SK-MEL-5 (cell line): ENCODE measurements at regions not wholly inside any gene's neighbourhood (a gene's known extent, or its start where the extent isn't known, plus 50 kb on each side); places are given as distances from the start of the nearest gene placed in this dataset.
"Not testable (repeated sequence)": the region's sequence is repeated elsewhere in the genome, so short reads cannot be mapped to it uniquely, and the experiment has no call there.

ENCODE experiments used
- DNase-seq: peaks from one replicate; pipeline ENCODE4 v3.0.0-alpha.2; 2016; ENCODE audit warnings: low read depth, low spot score
- in situ Hi-C: cut with HindIII; loops from 2 replicates; pipeline ENCODE4 v1.10.0; 2016; ENCODE audit warnings: low sequenced_read_pairs, high pct_unique_total_duplicates, low pct_unique_long_range_greater_than_20kb

DNA sequence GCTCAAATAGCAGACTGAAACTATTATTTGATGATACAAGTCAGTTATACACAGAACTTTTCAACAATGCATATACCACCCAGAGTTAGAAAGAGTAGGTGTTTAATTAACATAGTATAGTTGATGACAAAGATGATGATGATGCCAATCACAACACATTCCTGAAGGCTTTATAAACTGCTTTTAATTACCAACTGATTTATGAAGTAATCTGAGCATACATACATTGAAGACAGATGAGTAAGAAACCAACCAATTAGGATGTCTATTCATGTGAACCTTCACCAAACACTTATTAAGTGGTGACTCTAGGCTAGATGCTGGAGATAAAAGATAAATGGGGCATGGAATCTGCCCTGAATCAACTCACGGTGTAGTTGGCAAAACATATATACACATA, 600.9 kb upstream of the FLRT2 start:
- DNase-seq = no peak
- in situ Hi-C loops = no loop called here

DNA sequence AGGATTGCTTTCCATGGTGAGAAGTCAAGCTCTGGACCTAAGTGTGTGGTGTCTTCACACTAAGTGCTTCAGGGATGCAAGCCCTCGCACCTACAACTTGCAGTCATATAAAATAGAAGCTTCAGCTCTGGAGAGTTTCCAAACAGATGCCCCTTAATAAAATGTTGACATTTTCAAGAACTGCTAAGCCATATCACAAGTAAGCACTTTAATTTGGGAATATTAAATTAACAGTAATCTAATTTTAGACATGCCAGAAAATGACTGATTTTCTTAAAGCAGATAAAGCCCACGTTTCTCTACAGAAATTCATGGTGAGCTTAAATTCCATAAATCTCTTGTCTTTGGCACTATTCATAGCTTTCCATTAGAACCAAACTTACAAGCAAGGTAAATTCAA, 600.1 kb upstream of the FLRT2 start:
- in situ Hi-C loops = no loop called here
- no peak for DNase-seq

DNA sequence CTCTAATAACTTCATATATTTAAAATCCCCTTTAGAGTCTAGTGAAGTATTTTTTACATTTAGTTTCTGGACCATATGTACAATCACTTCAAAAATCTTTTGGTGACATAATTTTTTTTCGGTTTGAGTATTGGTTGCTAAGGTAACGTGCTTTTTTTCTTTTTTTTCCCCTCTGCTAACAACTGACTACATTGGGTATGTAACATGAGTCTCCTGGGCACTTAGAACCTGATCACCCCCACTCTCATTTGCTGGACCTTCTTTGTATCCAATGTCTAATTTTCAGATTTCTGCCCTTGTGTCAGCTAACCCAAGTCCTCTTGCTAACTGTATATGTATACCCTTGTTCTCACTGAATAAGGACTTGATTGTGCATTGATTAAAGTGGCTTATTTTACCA, 592.9 kb upstream of the FLRT2 start:
- no peak for DNase-seq

DNA sequence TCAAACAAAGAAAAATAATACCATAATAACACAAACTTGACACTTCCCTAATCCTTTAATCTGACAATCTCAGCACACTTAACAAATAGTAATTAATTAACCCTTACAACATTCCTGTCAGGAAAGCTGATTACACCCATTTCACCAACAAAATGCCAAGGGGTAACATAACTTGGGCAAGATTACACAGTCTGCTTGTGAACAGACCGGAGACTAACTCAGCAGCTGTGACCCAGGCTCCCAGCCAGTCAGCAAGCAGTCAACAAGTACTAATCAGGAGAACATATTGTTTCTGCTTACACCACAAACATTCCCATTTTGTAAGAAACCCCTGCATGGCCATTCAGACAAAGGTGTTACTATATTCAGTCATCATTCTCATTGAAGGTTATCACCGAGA, 592.5 kb upstream of the FLRT2 start:
- DNase-seq = no peak
- in situ Hi-C loops = no loop called here

More for the DNA sequence above, 592.9 kb upstream of the FLRT2 start:
- in situ Hi-C loops = no loop called here

DNA sequence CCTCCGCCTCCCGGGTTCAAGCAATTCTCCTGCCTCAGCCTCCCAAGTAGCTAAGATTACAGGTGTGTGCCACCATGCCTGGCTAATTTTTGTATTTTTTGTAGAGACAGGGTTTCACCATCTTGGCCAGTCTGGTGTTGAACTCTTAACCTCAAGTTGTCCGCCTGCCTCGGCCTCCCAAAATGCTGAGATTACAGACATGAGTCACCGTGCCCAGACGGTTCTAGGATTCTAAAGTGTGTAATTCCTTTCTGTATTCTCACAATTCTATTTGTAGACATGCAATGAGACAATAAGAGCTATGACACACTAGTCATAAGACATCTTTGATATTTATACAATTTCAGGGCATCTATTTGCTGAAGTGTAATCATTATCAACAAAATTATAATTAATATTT, 585.0 kb upstream of the FLRT2 start:
- in situ Hi-C loops = not testable (repeated sequence)

DNA sequence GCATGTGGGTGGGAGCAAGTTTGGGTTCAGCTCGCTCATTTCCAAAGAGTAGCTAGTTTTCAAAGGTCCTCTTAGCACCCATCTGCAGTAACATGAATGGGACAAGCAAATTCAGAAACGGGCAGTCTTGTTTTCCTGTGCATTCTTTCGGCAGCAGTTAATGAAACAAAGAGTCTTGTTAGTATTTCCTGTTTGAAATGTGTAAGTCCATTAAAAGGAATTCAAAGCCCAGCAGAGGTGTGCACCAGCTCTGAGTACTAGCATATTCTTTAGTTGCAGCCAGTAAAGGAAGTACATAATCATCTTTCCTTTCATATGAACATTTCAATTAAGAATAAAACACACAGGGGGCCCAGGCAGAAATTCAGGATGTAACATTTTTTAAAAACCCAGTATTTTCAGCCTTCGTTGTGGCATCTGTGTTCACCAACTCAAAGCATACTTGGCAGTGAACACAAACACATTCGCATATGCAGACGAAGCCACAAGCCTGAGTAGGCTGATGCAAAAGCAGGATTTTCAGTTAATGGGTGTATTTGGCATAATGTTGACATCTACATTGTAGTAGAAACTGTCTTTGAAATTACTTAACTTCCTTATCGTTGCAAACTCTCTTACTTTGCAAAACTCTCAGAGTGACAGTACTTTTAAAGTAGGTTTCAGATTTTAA, 570.0 kb upstream of the FLRT2 start:
- in situ Hi-C loops = no loop called here
- DNase-seq = no peak

More for the DNA sequence above, 585.0 kb upstream of the FLRT2 start:
- DNase-seq = not testable (repeated sequence)

DNA sequence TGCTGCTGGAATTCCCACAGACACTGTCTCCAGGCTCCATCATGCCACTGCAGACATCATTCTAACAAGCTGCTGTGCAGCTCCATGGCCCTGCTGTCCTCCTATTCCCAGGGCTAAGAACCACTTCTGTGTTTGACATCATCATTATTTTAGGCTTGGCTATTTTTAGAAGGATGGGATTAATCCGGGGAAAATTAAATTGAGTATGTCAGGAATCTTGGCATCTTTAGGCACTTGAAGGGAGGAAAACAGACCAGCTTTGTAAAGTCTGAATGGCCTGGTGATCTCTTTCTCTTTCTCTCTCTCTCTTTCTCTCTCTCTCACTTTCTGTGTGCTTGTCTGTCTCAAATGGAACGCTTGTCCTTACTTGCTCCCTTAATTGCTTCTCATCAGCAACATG, 568.3 kb upstream of the FLRT2 start:
- no peak for DNase-seq
- in situ Hi-C loops = no loop called here

DNA sequence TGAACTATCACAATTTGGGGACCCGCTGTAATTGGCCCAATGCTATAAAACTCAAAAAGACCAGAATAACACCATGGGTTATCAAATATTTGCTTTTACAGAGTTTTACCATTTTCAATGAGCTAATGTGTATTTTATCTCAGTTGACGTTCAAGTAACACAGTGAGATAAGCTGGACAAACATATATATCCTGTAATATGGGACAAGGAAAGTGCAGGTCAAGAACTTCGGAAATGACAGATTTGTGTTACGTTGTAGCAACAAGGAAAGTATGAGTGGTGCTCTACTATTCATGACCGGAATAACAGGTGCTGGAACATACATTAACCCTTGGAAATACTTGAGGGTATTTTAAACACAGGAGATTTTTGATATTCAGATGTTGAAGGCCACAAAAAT, 566.4 kb upstream of the FLRT2 start:
- in situ Hi-C loops = no loop called here
- DNase-seq = no peak

DNA sequence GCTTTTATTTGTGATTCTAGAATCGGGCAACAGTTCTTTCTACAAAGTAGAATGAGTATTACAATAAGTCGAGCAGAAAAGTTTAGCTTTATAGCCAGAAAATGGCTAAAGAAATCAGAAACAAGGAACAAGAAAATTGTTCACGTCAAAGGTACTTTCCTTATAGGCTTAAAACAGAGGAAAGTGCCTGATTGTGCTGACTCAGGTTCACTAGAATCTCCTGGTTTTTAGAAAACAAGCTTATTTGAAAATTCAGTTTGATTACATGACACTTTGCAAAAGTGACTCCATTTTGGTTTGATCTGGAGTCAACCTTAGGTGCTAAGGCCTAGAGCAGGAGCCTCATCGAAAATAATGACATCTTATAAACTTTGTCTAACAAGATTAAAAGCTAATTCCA, 564.7 kb upstream of the FLRT2 start:
- in situ Hi-C loops = no loop called here
- no peak for DNase-seq

DNA sequence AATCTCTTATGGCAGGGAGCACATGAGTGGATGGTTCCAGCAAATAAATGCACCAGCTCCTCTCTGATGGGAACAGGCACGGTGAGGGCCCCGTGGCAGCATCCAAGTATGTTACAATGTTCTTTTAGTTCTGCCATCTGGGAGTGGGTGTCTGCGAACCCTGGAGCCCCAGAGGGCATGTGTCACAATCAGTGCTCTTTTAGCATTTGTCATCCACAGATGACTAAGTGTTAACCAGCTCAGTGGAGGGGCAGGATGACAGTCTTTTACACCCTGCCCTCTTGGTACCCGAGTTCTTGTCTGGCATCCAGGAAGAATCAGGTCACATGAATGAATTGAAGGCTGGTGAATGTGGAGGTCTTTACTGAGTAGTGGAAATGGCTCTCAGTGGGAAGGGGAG, 560.4 kb upstream of the FLRT2 start:
- no peak for DNase-seq
- in situ Hi-C loops = no loop called here

DNA sequence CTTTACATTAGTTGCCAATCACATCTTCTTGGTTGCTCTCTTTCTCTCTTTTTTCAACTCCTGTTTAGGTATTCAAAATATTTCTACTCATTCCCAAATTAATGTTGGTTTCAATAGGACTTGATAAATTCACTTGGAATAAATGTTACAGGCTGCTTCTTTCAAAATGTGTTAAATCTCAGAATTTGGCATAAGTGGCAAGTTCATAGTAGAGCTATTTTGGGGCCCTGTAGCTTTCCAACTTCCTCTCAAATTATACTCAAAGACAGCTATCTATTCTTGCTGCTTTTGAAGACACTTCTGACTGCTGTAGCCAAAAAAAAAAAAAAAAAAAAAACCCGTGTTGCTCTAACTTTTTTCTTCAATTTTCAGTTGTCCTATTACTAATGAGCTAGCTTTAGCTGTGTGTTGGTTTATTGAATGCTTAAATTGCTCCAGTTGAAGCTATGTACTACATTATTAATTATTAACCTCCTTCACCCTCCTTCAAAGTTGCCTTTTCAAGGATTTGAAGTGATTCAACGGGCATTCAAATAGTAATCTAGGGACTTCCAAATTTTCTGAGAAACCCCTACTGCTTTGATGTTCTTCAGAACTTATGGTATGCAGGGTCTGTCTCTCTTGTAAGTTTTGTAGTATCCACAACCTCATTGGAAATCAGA, 554.6 kb upstream of the FLRT2 start:
- in situ Hi-C loops = no loop called here
- DNase-seq = no peak

DNA sequence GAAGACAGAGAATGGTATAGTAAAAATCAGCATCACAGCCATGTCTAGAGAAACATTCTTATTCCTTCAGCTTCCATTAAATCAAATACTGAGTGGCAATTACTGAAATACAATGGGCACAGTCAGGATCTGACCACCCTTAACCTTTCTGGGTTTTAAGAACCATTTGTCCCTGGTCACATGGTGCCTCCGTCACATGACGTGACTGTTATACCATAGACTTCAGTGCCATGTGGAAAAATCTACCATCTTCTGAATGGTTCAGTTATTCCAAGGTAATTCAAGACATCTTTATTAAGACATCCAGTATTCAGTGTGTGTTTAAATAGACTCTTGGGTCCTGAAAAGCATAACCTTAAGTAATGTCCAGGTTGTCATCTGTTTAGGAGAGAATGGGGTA, 553.1 kb upstream of the FLRT2 start:
- DNase-seq = peak; percentile 2
- in situ Hi-C loops = no loop called here

DNA sequence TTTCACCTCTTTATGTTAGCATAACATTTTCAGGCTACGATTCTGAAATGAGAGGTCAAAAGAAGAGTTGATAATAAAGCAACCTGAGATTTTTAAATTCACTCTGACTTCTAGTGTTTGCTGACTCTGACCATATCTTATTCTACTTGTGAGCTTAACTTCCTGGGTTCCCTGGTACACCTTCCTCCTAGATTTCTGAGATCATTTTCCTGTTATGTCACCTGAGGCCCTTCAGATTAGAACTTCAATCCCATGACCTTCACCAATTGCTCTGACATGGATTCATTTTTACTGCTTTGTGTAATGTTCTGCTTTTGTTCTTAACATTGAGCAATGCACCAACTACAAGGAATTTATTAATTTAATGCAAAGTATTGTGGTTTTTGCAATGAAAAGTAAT, 542.9 kb upstream of the FLRT2 start:
- DNase-seq = no peak
- in situ Hi-C loops = no loop called here

DNA sequence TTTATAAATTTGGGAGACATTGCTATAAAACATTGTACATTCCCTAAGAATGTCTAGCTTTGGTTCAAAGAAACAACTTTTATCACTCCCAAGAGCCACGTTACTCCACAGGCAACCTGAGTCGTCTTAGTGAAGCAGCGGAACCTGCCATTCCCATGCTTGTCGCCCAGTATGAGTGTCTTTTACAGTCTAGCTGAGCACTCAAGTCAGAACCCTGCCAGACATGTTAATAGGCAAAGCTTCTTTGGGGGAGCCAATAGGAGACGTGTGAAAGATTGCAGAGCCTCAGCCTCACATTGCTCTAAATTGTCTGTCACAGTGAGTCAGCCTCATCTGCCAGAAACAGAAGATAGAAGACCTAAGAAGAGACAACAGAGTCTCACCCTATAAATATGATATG, 541.6 kb upstream of the FLRT2 start:
- in situ Hi-C loops = no loop called here

DNA sequence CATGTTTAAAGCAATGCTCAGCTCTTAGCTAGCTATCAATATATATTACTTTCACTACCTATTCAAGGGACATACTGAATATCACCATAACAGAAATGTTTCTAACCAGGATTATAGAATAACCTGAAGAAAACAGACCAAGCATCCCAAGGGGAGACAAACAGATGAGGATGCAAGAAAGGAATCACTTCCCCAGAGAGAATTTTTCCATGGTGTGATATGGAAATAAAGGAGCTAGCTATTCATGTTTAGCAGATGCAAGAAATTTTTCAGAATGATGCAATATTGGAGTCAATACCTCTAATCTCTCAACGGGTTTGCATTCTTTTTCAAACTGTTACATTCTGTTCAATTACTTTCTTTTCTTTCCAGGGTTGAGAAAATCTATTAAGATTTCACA, 538.9 kb upstream of the FLRT2 start:
- in situ Hi-C loops = no loop called here
- DNase-seq = no peak

More for the DNA sequence above, 541.6 kb upstream of the FLRT2 start:
- DNase-seq = no peak

DNA sequence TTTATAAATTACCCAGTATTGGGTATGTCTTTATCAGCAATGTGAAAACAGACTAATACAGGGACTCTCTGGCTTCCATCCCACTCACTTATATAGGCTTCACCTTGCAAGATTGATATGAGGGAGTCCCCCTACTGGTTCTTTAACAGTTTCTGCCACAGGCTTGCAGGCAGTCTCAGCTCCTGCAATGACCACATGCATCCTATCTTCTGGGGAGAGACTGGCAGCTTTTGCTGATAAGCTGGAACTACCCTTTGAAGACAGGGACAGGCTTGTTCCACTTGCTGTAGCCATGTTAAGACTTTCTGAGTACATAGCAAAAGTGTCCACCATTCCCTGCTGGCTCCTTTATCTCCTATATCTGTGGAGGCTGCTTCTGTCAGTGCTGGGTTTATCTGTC, 531.7 kb upstream of the FLRT2 start:
- in situ Hi-C loops = no loop called here
- no peak for DNase-seq

DNA sequence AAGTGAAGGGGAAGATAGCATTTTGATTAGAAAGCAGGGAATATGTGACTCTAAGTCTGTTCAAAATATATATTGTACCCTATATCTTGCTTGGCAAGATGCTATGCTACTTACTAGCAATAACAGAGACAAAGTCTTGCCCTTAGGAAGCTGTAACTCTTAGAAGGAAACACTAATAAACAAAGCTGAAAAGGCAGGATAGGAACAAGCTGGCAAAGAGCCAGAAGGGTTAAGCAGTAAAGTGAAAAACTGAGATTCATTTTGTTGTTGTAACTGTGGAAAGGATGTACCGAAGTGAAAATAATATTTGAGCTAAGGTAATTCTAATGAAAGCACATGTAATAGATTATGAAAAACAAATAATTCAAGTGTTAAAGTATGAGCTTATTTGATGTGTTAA, 527.1 kb upstream of the FLRT2 start:
- in situ Hi-C loops = no loop called here
- no peak for DNase-seq

DNA sequence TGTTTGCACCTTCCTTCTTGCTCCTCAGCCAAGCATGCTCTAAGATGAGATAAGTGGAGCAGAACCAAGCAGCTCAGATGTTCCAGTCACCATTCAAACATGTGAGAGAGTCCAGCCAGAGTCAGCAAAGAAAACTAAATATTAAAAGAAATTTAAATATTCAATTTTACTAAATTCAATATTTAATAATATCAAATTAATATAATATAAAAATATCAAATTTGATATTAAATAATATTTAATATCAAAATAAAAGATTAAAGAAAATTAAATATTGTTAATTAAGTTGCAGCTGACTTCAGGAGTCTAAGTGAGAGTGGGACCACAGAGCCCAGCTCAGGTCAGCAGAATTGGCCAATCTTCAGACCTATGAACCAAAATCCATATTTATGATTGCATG, 526.1 kb upstream of the FLRT2 start:
- in situ Hi-C loops = no loop called here
- DNase-seq = no peak

DNA sequence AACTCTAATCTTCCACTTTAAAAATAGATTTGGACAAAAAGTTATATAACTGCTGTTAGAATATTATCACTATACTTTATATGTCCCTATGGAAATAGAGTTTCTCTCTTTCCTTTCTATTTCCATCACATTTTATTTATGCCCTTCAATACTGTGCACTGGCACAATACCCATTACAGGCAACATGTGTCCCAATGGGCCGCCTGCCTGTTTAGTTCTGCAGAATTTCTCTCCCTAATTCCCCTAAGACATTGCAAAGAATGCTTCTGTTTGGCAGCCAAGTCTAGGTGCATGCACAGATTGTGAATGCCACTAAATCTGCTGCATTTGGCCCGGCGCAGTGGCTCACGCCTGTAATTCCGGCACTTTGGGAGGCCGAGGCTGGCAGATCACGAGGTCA, 520.4 kb upstream of the FLRT2 start:
- in situ Hi-C loops = no loop called here
- no peak for DNase-seq

DNA sequence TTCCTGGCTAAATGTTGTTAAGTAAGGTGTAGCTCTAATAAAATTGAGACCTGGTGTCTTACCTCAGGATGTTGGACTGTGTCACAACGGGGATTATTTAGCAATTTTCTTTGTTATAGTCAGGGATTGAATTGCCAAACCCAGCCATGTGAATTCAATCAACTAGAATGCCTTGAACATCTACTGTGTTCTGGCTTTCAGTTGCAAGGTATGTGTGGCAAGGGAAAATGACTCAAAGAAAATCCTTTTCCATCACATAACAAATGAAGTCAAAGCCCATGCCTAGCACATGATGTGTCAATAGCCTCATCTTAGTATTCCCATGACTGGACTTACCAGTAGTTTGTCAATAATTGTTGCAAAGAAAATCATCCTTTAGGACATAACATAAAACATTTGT, 519.8 kb upstream of the FLRT2 start:
- in situ Hi-C loops = no loop called here
- no peak for DNase-seq
